Stimulated activated CD8-positive, alpha-beta memory T cell treated with anti-CD3 and anti-CD28 coated beads, Interleukin-12 subunit alpha, Interleukin-12 subunit beta, amount 100 ng/mL, for 4 hours (primary cell): ENCODE measurements at regions not wholly inside any gene's neighbourhood (a gene's known extent, or its start where the extent isn't known, plus 50 kb on each side); places are given as distances from the start of the nearest gene placed in this dataset.
"Not testable (repeated sequence)": the region's sequence is repeated elsewhere in the genome, so short reads cannot be mapped to it uniquely, and the experiment has no call there.

Experiments used
- DNase-seq: peaks from one replicate; pipeline ENCODE4 v3.0.0-alpha.2; 2020; ENCODE audit warnings: low read depth

GRCh38 chr15:77839456-77839855 is 206.7 kb upstream of the LINGO1 start:
- DNase-seq = no peak

DNA sequence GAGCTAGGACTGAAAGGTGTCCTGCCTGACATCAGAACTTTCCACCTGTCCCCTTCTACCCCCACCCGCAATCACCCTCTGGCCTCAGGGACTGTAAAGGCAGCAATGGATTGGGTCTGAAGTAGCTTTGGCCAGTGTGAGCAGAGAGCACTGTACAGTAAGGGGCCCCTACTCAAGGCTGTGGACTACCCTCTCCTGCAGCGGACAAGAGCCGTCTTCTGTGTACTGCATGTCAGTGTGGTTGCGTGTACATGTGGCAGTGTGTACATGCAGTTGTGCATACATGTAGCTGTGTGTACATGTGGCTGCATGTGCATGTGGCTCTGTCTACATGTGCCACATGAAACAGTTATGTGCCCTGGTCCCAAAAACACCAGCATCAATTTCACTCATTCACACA is 205.9 kb upstream of the LINGO1 start:
- no peak for DNase-seq

GRCh38 chr15:77838061-77838460 is 205.3 kb upstream of the LINGO1 start:
- DNase-seq = no peak

DNA sequence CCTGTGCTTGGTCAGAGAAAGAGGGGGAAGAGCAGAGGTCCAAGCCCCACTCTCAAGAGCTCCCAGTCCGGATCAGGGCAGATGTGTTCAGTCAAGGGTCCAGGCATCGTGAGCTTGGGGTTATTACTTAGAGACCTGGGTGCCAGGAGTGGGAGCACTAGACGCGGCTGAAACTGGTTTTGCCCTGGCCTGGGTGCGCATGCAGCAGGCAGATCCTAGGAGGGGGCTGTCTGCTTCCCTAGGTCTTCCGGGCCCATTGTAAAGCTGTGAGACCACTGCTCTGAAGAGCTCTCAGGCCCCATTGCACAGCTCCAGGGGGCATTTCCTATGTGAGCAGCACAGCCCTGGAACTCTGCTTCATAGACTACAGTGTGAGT is 204.9 kb upstream of the LINGO1 start:
- DNase-seq = no peak

- no peak for DNase-seq
Observed at GRCh38 chr15:77836906-77837648, 204.4 kb upstream of the LINGO1 start.

GRCh38 chr15:77836121-77836692 is 203.5 kb upstream of the LINGO1 start:
- DNase-seq = no peak

- no peak for DNase-seq
Observed at GRCh38 chr15:77834276-77834990, 201.7 kb upstream of the LINGO1 start.

GRCh38 chr15:77832874-77833273 is 200.2 kb upstream of the LINGO1 start:
- no peak for DNase-seq

DNA sequence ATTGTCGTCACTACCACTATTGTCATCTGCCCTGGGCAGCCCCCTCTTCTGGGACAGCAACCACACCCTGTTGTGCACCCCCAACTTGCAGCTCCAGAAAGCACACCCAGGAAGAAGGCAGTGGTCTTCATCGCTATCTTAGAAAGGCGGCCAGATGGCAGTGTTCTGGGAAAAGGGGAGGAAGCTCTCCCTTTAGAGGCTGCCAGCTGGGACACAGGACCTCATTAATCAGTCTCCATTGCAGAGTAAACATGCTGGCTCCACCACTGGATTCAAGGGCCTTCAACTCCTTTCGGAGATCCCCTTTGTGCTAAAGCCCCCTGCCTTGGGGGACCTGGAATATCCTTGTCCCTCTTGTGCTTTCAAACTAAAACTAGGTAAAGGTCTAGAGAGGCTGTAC is 199.3 kb upstream of the LINGO1 start:
- DNase-seq = no peak

DNA sequence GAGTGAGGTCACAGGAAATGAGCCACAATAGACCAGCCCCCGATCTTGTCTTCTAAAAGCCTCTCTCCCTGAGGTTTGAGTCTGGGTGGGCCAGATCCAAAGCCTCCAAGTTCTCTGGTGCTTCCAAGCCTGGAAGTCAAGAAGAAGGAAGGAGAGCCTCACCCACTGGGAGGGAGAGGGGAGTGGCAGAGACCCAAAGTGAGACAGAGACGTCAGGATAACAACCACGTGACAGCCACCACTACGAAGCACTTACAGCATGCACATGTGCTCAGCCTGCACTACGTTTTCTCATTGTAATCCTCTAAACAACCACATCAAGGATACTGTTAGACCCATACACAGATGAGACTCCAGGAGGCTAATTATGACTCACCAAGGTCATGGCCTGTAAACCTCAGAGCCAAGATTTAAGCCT is 197.3 kb upstream of the LINGO1 start:
- no peak for DNase-seq

GRCh38 chr15:77829331-77829730 is 196.6 kb upstream of the LINGO1 start:
- not testable (repeated sequence) for DNase-seq

- DNase-seq = no peak
Observed at GRCh38 chr15:77827860-77828259, 195.1 kb upstream of the LINGO1 start.

DNA sequence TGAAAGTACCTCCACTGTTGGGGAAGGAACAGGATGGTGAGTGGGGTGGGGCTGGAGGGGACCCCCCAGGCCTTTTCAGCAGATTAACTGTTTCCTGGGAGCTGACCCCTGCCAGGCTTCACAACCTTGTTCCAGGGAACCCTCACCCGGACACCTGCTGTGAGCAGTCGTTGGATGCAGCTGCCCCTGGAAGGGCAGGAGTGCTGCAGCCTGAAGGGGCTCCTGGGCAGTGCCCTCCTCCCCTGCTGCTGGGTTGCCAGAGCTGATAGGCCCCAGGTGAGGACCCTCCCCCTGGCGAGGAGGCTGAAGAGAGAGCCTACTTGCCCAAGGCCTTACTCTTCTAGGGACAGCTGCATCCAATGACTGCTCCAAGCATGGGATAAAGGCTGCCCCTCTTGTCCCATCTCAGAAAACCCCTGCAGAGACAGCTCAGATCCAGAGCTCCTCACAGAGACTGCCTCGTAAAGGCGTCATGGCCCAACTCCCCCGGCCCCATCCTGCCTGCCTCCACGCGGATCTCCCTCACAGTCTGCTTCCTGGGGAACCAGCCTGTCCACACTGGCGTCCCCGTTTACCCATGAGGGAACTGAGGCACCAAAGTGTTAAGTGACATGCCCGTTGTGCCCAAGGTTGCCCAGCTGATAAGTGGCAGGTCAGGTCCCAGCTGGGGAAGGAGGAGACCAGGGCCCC is 193.4 kb upstream of the LINGO1 start:
- no peak for DNase-seq

DNA sequence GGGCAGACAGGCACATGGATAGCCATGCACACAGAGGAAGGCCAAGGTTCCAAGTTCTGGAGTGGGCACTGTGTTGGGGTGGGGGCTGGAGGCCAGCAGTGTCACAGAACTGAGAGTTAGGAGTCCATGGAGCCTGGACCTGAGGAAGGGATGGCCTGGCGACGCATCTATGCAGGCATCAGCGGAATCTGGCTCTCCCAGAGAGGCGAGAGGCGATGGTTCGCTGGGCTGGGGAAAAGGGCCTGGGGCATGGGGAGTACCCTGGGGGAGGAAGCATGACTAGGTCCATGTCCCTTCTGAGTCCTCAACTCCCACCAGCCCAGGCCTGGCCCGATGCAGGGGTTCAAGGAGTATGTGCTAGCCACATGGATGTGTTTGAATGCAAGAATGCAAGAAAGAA is 192.8 kb upstream of the LINGO1 start:
- no peak for DNase-seq

DNA sequence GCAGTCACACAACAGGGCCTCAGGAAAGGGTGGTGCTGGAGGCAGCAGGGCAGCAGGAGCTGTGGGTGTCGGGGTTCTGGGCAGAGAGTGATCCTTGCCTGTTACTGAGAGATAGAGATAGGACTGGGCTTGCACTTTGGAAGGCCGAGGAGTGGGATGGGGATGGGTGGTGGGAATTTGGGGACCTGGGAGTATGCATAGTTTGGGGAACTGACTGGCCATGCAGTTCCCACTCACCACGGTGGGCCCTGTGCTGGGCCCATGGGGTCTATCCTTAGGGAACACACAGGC is 192.5 kb upstream of the LINGO1 start:
- no peak for DNase-seq

DNA sequence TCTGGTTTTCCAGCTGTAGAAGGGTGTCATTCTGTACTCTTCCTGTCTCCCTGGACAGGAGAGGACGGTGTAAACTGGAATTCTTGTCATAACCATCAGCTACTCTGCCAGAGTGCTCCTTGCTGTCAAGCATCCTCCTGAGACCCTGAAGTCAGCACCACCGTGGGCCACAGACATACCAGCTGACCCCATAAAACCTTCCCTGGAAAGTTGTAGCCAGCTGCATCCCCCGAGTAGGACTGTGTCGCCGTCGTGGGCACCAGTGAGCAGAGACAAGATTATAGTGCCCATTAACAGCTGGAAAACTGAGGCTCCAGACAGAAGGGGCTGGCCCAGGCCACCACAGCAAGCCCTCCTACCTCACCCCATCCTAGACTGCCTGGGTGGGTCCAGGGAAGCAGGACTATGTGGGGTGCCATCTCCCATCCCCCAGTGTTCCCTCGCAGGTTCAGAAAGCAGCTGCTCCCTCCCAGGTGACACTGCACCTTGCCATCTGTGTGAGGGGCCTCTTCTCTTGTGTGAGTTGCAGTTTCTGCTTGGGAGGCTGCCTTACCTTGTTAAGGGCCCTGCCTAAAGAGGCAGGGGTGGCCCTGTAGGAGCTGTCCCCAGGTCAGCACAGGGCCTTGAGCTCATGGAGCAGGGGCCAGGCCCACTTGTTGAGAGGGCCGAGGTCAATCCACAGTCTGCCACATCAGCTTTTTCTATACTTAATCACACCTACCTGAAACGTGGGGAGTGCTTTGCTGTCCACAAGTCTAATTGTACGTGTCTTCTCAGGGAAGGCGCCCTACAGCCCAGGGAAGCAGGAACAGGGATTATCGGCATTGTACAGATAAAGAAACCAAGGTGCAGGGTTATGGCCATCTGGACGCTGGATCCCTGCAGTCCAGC is 191.9 kb upstream of the LINGO1 start:
- no peak for DNase-seq

DNA sequence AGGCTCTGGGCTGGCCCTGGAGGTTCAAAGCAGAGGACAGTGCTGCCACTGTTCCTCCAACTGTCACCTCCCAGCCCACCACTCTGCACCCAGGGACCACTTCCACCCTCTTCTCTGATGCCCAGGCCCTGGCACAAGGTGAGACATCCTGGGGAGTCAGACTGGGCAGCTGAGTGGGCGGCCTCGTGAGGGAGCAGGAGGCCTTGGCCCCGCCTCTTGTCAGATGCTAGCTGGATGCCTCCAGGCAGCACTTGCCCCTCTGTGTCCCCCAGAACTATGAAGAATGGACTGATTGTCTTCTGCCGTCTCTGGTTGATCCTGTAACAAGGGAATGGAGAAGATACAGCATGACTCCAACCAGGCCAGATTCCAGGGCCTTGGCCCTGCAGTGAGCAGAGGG is 191.0 kb upstream of the LINGO1 start:
- no peak for DNase-seq

DNA sequence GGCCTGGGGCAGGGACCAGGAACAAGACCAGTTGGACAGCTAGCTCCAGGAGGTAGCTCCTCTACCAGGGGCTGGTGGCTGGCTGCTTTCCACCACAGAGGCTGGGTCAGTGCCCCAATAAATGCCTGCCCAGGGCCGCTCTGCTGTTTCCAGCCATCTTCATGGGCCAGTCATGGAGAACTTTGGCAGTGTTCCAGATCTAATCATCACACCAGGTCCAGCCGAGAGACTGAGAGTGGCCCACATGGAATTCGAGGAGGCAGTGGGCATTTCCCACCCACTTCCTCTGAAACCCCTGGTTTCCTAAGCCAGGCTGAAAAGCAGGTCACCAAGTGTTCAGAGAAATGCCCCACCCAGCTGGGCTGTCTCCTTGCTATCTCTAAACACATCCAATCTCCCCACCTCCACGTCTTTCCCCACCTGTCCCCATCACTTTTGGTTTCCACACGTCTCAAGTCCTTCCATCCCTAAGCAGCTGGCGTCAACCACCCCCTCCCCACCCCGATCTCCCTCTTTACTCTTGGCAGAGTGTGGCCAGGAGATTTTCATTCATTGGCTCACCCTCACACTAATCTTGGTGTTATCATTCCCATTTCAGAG is 190.0 kb upstream of the LINGO1 start:
- DNase-seq = no peak

DNA sequence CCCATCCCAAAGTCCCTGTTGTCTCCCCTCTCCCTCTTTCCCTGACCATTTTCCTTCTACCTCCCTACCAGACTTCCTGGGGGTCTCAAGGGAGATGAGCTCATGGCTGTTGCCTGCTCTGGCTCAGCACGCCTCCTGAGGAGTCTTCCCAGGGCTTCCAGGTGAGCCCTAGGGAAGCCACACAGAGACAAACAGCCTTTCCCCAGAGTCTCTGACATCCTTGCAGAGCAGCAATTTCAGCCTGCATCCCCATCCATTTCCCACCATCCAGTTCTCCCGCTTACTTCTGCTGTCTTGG is 189.2 kb upstream of the LINGO1 start:
- DNase-seq = no peak

GRCh38 chr15:77821188-77821958 is 188.7 kb upstream of the LINGO1 start:
- no peak for DNase-seq
